ENCODE measurements at regions not wholly inside any gene's neighbourhood (a gene's known extent, or its start where the extent isn't known, plus 50 kb on each side); places are given as distances from the start of the nearest gene placed in this dataset.

DNA sequence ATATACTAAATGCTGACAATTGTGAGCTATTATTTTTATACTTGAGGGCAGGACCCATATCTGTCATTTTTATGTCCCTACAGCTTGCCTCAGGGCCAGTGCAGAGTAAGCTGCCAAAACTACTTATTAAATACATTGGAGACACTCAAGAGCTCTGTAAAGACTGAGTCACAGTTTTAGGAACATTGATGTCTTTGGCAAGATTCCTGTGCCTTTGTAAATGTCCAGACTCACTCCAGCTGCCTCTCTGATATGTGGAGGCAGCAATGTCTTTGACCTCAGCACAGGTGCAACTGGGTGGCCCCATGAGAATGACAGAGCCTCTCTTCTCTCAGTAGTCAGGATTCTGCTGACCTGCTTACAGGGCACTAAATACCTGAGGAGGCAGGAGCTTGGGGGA, 363.2 kb downstream of the OSTF1 start:
- TF ChIP-seq, protein P1, sequence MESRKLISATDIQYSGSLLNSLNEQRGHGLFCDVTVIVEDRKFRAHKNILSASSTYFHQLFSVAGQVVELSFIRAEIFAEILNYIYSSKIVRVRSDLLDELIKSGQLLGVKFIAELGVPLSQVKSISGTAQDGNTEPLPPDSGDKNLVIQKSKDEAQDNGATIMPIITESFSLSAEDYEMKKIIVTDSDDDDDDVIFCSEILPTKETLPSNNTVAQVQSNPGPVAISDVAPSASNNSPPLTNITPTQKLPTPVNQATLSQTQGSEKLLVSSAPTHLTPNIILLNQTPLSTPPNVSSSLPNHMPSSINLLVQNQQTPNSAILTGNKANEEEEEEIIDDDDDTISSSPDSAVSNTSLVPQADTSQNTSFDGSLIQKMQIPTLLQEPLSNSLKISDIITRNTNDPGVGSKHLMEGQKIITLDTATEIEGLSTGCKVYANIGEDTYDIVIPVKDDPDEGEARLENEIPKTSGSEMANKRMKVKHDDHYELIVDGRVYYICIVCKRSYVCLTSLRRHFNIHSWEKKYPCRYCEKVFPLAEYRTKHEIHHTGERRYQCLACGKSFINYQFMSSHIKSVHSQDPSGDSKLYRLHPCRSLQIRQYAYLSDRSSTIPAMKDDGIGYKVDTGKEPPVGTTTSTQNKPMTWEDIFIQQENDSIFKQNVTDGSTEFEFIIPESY (IDR thresholded peaks at IDR 0.05), result no peak
- no peak for TF ChIP-seq JUND (IDR thresholded peaks at IDR 0.05)
- TF ChIP-seq, protein P2, sequence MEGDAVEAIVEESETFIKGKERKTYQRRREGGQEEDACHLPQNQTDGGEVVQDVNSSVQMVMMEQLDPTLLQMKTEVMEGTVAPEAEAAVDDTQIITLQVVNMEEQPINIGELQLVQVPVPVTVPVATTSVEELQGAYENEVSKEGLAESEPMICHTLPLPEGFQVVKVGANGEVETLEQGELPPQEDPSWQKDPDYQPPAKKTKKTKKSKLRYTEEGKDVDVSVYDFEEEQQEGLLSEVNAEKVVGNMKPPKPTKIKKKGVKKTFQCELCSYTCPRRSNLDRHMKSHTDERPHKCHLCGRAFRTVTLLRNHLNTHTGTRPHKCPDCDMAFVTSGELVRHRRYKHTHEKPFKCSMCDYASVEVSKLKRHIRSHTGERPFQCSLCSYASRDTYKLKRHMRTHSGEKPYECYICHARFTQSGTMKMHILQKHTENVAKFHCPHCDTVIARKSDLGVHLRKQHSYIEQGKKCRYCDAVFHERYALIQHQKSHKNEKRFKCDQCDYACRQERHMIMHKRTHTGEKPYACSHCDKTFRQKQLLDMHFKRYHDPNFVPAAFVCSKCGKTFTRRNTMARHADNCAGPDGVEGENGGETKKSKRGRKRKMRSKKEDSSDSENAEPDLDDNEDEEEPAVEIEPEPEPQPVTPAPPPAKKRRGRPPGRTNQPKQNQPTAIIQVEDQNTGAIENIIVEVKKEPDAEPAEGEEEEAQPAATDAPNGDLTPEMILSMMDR (IDR thresholded peaks at IDR 0.05; ENCODE audit: low read depth, low read length, missing input control), result no peak

Measured in liver (tissue), 3 donors.